GM12874 (cell line): ENCODE measurements at regions not wholly inside any gene's neighbourhood (a gene's known extent, or its start where the extent isn't known, plus 50 kb on each side); places are given as distances from the start of the nearest gene placed in this dataset.

Source experiments
- TF ChIP-seq, protein P1 (sequence below): IDR thresholded peaks from 2 replicates; pipeline ENCODE4 v1.5.1; 2011; ENCODE audit warnings: low read depth, mild to moderate bottlenecking, control low read depth, low read length, moderate library complexity; ENCODE audit not compliant: insufficient read depth

DNA sequence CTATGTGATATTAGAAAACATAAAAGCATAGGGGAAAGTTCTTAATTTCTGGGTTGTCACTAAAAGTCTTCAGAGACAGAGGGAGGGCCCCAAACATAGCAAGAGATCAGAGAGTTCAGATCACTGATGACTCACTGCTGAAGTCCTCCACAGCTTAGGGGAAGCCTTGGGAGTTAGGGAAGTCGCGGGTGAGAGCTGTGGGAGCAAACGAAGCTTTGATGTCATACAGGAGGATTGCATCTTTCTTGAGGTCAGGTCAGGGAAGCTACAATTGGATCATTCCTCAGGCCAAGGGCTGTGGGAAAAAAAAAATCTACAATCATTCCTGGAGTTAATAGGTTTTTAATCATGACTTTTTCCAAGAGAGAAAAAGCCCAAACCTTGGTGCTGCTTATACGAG lies 96.2 kb downstream of the COPS8 start:
- TF ChIP-seq, protein P1, sequence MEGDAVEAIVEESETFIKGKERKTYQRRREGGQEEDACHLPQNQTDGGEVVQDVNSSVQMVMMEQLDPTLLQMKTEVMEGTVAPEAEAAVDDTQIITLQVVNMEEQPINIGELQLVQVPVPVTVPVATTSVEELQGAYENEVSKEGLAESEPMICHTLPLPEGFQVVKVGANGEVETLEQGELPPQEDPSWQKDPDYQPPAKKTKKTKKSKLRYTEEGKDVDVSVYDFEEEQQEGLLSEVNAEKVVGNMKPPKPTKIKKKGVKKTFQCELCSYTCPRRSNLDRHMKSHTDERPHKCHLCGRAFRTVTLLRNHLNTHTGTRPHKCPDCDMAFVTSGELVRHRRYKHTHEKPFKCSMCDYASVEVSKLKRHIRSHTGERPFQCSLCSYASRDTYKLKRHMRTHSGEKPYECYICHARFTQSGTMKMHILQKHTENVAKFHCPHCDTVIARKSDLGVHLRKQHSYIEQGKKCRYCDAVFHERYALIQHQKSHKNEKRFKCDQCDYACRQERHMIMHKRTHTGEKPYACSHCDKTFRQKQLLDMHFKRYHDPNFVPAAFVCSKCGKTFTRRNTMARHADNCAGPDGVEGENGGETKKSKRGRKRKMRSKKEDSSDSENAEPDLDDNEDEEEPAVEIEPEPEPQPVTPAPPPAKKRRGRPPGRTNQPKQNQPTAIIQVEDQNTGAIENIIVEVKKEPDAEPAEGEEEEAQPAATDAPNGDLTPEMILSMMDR: no peak

DNA sequence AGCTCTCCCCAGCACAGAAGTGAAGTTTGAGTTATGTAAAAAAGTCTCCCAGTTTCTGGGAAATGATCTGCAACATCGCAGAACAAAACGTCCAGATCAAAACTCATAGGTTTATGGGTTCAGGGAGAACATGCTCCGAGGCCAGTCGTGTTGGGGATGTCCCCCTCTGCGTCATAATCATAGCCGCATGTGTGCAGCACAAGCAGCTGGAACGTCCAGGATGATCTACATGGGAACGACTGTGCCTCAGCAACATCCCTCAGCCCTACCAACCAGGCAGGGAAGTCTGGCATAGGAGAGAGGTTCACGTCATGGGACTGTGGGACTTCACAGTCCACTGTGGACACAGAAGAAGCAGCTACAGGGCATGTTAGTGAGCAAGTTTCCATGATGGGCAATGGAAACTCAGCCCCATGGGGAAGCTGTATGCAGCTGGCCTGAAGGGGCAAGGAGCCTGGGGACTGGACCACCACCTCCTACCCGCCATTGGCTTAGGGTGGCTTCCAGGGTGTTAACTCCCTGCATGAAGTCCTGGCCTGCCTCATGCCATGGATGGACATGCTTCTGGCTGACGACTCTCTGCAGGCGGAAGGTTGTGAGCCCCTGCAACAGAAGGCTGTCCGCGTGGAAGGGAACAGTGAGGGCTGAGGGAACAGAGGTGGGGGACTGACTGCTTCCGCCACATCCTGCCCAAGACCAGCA lies 96.9 kb downstream of the COPS8 start:
- TF ChIP-seq, protein P1: no peak

DNA sequence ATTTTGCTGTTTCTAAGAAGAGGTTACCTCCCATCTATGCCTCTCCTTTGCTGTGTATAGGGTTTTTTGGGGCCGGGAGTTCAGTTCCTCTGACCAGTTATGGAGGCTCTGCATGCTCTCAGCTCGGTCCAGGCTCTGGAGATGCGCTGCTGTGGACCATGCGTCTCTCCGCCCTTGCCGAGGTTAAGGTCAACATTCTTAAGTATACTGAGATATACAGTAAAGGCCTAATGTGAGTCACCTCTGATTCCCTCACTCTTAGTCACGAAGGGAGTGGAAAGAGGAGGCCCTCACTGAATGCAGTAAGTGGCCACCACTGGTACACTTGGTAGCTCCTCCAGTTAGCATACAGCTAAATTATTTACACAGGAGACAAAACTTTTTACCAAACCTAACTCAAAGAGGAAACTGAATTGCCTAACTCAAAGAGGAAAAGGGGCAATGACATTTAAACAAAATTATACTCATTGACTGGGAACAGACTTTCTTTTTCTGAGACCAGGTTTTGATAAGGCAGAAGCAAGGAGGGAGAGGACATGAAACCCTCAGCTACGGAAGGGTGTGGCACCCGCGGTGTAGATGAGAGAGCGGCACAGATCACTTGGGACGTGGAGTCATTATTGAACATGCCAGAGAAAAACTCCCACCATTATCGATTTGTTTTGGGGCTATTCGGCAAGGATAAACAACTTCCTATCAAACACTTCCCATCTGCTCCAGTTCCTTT lies 98.7 kb downstream of the COPS8 start:
- TF ChIP-seq, protein P1: no peak

DNA sequence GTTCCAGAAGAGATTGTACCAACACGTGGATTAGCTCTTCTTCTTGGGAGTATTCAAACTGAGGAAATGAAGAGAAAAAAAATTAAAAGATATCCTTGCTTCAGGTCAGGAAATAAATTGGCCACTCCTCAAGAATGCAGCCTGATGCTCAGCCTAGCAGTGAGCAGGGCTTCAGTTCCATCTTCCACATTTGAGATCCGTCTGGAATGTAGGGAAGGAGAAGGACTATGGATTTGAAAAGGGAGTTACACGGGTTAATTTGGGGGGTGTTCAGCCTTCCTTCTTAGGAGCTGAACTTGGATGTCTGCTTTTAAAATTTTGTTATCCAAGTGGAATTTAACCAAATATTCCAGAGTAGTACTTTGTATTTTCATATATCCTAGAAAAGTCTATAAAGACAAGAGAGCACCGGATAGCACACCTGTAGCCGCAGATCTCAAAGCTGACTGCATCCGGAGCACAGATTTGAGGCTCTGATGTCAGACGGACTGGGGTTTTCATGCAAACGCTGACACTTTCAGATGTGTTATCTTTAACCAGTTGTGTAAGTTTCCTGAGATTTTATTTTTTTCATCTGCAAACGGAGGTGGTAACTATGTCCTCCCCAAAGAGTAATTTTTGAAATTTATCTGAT lies 99.3 kb downstream of the COPS8 start:
- TF ChIP-seq, protein P1: no peak

DNA sequence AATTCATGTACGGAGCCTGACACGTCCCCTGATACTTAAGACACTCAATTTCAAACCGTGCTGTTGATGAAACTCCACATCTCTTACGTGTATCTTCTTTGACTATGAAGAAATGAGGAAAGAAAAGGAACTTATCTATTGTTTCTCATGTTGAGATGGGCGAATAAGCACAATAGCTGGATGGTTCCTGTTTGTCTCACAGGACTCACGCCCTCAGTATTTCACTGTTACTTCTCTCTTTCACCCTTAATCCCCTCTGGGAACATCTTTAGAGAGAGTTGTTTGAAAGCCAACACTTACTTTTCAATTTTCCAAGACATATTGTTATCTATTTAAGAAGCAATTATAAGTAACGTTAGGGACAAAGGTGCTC lies 99.8 kb downstream of the COPS8 start:
- TF ChIP-seq, protein P1: no peak

DNA sequence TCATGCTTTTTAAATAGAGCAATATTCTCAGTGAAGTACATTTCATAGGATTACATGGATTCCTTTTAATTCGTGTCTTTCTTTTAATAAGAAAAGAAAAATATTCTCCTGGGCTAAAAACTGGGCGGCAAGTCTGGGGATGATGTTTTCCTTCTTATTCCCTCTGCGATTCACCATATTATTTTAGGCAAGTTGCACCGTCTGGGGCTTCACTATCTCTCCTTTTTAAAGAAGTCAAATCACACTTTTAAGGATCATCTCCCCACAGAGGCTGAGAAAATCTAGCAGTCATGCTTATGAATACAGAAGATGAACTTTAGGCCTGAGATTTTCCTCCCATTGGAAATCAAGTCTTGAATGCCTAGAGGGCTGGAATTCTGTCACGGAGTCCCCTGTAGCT lies 104.1 kb downstream of the COPS8 start:
- TF ChIP-seq, protein P1: no peak

DNA sequence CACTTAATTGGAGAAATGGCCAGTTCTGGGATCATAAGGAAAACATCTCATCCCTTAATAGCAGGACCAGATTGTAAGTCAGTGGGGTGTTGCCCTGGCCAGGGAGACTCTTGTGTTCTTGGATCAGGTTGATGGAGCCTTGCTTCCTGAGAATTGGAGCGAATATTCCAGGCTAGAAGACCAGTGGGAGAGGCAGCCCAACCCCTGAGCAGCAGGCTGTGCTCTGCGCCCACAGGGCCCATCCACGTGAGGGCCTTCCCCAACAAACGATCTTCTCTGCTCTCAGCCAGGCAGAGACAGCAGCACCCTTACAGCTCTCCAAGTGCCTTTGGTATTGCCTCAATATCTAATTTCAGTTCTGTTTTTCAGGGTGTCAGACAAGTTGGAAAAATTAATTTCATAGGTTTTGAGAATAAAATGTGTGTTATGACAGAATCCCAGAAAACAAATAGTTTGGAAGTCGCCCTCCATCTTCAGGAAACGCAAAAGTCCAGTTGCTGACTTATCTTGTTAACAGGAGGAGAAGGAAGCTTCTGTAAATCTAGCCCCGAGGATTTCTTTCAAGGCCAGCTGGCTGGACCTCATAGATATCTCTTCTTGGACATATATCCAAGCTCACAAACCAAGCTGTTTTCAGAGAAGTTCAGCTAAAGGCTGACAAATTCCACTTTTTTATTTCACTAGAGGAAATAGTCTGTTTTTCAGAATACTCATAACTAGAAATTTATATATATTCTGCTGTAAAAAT lies 105.5 kb downstream of the COPS8 start:
- TF ChIP-seq, protein P1: no peak
